GM13977 (cell line): ENCODE measurements at regions not wholly inside any gene's neighbourhood (a gene's known extent, or its start where the extent isn't known, plus 50 kb on each side); places are given as distances from the start of the nearest gene placed in this dataset.
"Not testable (repeated sequence)": the region's sequence is repeated elsewhere in the genome, so short reads cannot be mapped to it uniquely, and the experiment has no call there.

ENCODE experiments used
- DNase-seq: peaks from one replicate; pipeline ENCODE4 v3.0.0; 2012; ENCODE audit warnings: low spot score
- CTCF ChIP-seq: IDR thresholded peaks from 2 replicates; pipeline ENCODE4 v1.5.1; 2012; ENCODE audit warnings: mild to moderate bottlenecking, control low read depth; ENCODE audit not compliant: insufficient read depth; ENCODE audit errors: extremely low read depth, missing control alignments
- in situ Hi-C: fragments of 300-500 bp; cut with MboI; formaldehyde crosslinking; loops from one replicate; pipeline ENCODE4 v1.12.0; 2022; ENCODE audit warnings: low sequenced_read_pairs, low pct_unique_long_range_greater_than_20kb, mixed read lengths, inconsistent platforms; ENCODE audit not compliant: unreplicated experiment

- DNase-seq = no peak
- in situ Hi-C loops = no loop called here
- TF ChIP-seq CTCF = no peak
Measured at GRCh38 chr22:49514211-49514610, 313.5 kb downstream of the BRD1 start.

- DNase-seq = no peak
- TF ChIP-seq CTCF = no peak
- in situ Hi-C loops = no loop called here
Measured at GRCh38 chr22:49513358-49513851, 314.3 kb downstream of the BRD1 start.

- in situ Hi-C loops = no loop called here
Measured at GRCh38 chr22:49512487-49513165, 315.0 kb downstream of the BRD1 start.

GRCh38 chr22:49511393-49512189, 316.1 kb downstream of the BRD1 start:
- DNase-seq, in situ Hi-C loops: not testable (repeated sequence)

More at GRCh38 chr22:49512487-49513165, 315.0 kb downstream of the BRD1 start:
- TF ChIP-seq CTCF = no peak
- DNase-seq = no peak

- DNase-seq = no peak
- TF ChIP-seq CTCF = no peak
- in situ Hi-C loops = no loop called here
Measured at GRCh38 chr22:49510718-49511117, 317.0 kb downstream of the BRD1 start.

- no peak for TF ChIP-seq CTCF
- in situ Hi-C loops = no loop called here
- DNase-seq = no peak
Measured at GRCh38 chr22:49509016-49509415, 318.7 kb downstream of the BRD1 start.

- TF ChIP-seq CTCF = no peak
- in situ Hi-C loops = no loop called here
Measured at GRCh38 chr22:49508561-49508960, 319.1 kb downstream of the BRD1 start.

More at GRCh38 chr22:49508561-49508960, 319.1 kb downstream of the BRD1 start:
- no peak for DNase-seq
